ENCODE measurements at regions not wholly inside any gene's neighbourhood (a gene's known extent, or its start where the extent isn't known, plus 50 kb on each side); places are given as distances from the start of the nearest gene placed in this dataset.

- TF ChIP-seq CTCF (IDR thresholded peaks at IDR 0.05; ENCODE audit: low read depth, low read length) (no peak), EZH2phosphoT487 (IDR thresholded peaks at IDR 0.05; ENCODE audit: low read depth) (no peak)
Measured at GRCh38 chr9:17928768-17929167, 349.9 kb downstream of the SH3GL2 start.
